ENCODE measurements at regions not wholly inside any gene's neighbourhood (a gene's known extent, or its start where the extent isn't known, plus 50 kb on each side); places are given as distances from the start of the nearest gene placed in this dataset.
A peak's percentile ranks its signal among the peaks of the same experiment; 100 is the strongest.

DNA sequence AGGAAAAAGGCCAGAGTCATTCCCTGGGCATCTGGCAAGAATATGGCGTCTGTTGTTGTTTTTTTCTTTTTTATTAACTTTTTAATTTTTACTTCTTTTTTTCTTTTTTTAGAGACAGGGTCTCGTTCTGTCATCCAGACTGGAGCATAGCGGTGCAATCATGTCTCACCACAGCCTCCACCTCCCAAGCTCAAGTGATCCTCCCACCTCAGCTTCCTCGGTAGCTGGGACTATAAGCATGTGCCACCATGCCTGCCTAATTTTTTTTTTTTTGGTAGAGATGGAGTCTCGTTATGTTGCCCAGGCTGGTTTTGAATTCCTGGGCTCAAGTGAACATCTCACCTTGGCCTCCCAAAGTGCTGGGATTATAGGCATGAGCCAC is 54.0 kb upstream of the PRDM11 start:
- no peak for DNase-seq

- peak; percentile 69 for DNase-seq
These were observed 53.3 kb upstream of the PRDM11 start for GRCh38 chr11:45092901-45093760.

GRCh38 chr11:45093761-45094455 is 52.5 kb upstream of the PRDM11 start:
- no peak for DNase-seq

DNA sequence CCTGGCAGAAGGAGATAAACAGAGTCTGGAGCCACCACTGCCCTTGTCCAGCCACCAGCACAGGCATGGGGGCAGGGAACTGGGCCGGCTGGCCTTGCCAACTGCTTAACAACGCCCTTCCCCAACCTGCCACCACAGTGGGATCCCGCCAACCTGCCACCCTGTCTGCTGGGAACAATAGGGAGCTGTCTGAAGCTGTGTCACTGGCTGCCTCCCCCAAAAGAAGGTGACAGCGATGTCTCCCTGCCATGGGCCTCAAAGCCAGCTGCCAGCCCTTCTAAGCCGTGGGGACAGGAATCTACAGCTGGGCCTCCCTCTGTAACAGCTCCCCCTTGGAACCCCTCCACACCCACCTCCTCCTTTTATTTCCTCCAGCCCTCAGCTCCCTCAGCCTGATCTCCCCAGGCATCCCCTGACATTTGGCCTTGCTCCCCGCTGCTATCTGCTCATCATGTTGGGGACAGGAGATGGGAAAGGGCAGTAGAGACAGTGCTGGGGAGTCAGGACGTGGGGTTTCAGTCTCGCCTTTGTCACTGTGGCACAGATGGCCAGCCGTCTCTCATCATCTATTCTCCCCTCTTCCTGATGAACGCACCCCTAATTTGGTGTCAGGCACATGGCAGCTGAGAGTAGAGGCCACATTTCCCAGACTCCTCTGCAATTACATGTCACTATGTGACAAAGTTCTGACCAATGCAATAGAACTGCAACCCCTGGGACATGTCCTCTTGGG is 51.3 kb upstream of the PRDM11 start:
- peak; percentile 64 for DNase-seq

DNA sequence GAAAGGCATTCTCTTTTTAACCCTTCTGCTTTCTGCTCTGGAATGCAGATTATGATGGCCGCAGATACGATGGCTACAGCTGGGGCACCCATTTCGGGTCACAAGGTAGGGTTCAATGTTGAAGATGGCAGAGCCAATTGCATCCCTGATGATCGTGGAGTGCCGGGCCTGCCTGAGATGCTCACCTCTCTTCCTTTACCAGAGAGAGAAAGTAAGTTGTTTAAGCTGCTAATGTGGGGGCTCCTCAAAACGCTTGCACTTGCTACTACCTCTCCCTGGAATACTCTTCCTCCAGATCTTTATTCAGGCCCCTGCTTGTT is 50.8 kb upstream of the PRDM11 start:
- DNase-seq: no peak

DNA sequence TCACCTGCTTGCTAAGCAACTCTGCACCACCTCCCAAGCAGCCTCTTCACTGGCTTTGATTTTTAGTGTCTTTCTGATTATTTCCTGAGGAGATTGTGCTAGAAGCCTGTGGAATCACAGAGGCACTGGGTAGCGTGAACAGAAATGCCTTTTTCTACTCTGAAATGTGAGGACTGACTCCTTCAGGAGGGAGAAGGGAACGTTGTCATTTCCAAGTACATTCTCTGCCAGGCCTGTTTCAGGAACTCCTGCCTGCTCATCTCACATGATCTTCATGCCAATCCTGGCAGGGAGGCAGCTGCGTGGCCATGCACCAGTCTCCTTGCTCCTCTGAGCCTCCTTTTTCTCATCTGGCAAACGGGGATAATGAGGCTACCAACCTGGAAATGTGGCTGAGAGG is 49.8 kb upstream of the PRDM11 start:
- no peak for DNase-seq

Data from eye (tissue), 1 donor.